ENCODE measurements at regions not wholly inside any gene's neighbourhood (a gene's known extent, or its start where the extent isn't known, plus 50 kb on each side); places are given as distances from the start of the nearest gene placed in this dataset.

- TF ChIP-seq EZH2 (IDR thresholded peaks at IDR 0.05; ENCODE audit: borderline replicate concordance, low read depth, low read length, poor library complexity, severe bottlenecking) (no peak), CTCF (conservative IDR thresholded peaks at IDR 0.05; ENCODE audit: low read depth, low read length) (no peak)
Measured at GRCh38 chr13:33637978-33638743, 179.8 kb upstream of the RFC3 start.
